RWPE1 (cell line): ENCODE measurements at regions not wholly inside any gene's neighbourhood (a gene's known extent, or its start where the extent isn't known, plus 50 kb on each side); places are given as distances from the start of the nearest gene placed in this dataset.

ENCODE experiments used
- CTCF ChIA-PET: fragments of 350-600 bp; sonication (Branson Sonifier 250); formaldehyde crosslinking; extraction: SDS; loops from one replicate; lab custom pipeline; 2021; lab: Yijun Ruan, JAX
- POLR2A ChIA-PET: fragments of 400-600 bp; formaldehyde crosslinking; extraction: SDS; loops from one replicate; lab custom pipeline; 2020; ENCODE audit warnings: antibody characterized with exemption; ENCODE audit not compliant: low non-redundant PET; lab: Yijun Ruan, JAX
- DNase-seq: peaks from one replicate; pipeline ENCODE4 v3.0.0; 2012; ENCODE audit warnings: low spot score
- H3K27ac ChIP-seq: fragments of 450-650 bp; 2 replicates; pipeline ENCODE4 v1.5.1; 2017
- TF ChIP-seq, protein P1 (sequence below): fragments of 450-650 bp; conservative IDR thresholded peaks from 2 replicates; pipeline ENCODE4 v1.5.1; 2017; ENCODE audit warnings: low read depth, mild to moderate bottlenecking

DNA sequence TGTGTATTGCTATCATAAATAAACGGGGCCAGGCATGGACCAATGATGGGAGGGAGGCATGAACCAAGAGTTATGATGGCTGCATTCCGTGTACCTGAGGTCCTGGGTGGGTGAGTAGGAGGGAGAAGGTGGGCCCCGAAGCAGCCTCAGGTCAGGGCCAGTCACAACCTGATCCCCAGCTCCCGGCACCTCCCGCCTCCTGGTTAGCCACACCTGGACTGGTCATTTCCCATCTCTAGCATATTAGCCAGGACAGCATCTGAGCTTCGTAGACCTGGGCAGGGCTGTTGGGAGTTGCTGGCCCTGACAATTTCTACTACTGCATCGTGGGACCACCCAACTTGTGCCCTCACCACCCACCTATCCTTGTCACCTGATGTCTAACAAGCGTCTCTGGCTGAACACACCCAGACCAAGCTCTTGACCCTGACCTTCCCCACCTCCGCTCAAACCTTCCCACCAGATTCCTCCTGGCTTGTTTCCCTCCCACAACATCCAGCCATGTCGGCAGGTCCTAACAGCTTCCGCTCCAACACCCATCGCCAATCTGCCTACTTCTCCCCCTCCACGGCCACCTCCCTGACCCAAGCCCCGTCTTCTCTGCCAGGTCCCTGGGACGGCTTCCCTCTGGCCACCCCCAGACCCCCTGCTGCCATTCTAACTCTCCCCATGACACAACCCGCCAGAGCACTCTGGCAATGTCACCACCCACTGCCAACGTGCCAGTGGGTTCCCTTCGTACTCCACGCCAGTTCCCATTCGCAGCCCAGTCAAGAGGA lies 133.8 kb upstream of the IQSEC1 start:
- TF ChIP-seq, protein P1, sequence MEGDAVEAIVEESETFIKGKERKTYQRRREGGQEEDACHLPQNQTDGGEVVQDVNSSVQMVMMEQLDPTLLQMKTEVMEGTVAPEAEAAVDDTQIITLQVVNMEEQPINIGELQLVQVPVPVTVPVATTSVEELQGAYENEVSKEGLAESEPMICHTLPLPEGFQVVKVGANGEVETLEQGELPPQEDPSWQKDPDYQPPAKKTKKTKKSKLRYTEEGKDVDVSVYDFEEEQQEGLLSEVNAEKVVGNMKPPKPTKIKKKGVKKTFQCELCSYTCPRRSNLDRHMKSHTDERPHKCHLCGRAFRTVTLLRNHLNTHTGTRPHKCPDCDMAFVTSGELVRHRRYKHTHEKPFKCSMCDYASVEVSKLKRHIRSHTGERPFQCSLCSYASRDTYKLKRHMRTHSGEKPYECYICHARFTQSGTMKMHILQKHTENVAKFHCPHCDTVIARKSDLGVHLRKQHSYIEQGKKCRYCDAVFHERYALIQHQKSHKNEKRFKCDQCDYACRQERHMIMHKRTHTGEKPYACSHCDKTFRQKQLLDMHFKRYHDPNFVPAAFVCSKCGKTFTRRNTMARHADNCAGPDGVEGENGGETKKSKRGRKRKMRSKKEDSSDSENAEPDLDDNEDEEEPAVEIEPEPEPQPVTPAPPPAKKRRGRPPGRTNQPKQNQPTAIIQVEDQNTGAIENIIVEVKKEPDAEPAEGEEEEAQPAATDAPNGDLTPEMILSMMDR, result no peak
- no peak overlapping the region for H3K27ac ChIP-seq
- POLR2A ChIA-PET, result no interaction called here
- no peak for DNase-seq
- CTCF ChIA-PET, result no interaction called here

DNA sequence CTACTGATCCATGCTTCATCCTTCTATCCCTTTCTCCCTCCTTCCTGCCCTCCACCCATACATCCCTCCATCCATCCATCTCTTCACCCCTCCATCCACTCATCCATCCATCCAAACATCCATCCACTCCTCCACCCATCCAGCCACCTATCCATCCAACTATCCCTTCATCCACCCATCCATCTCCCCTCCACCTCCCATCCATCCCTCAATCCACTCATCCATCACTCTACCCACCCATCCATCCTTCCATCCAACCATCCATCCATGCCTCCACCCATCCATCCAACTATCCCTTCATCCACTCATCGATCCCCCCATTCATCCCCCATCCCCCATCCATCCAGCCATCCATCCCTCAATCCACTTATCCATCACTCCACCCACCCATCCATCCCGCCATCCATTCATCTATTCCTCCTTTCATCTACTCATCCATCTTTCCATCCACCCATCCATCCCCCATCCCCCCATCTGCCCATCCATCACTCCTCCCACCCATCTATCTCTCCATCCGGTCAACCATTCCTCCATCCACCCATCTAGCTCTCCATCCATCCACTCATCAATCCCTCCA lies 132.4 kb upstream of the IQSEC1 start:
- POLR2A ChIA-PET, result no interaction called here

DNA sequence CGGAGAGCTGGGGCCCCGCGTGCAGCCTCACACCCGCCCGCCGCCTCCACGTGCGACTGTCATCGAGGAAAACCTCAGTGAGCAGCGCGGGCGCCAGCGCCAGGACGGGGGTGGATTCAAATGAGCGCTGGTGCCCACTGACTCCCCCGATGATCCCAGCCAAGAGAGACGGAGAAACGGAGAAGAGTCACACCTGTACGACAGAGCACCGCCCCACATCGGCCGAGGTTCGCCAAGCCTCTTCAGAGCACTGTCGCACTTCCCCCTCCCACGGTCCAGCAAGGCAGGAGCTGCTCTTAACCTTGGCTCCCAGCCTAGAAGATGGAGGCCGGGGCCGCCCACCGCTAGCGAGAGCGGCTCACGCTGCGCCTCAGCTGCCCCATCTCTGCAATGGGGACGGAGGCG lies 130.9 kb upstream of the IQSEC1 start:
- no peak overlapping the region for H3K27ac ChIP-seq
- DNase-seq, result no peak
- TF ChIP-seq, protein P1, result no peak
- CTCF ChIA-PET, result interaction anchor here (0.6 to 0.7 kb wide), 3 partner anchors 72 to 342 kb away, joined by 3 read pairs; no protein-coding TSS in a partner anchor
- POLR2A ChIA-PET, result no interaction called here

More for the DNA sequence above, 132.4 kb upstream of the IQSEC1 start:
- TF ChIP-seq, protein P1, result no peak
- CTCF ChIA-PET, result no interaction called here
- DNase-seq, result no peak
- H3K27ac ChIP-seq, result no peak overlapping the region

GRCh38 chr3:13203398-13204176 lies 130.4 kb upstream of the IQSEC1 start:
- CTCF ChIA-PET, result interaction anchor here (0.6 to 0.7 kb wide), 3 partner anchors 72 to 343 kb away, joined by 3 read pairs; no protein-coding TSS in a partner anchor
- TF ChIP-seq, protein P1, result no peak
- POLR2A ChIA-PET, result no interaction called here
- DNase-seq, result no peak
- no peak overlapping the region for H3K27ac ChIP-seq

- POLR2A ChIA-PET, result no interaction called here
Measured at GRCh38 chr3:13202744-13203397, 129.6 kb upstream of the IQSEC1 start.

More at GRCh38 chr3:13202744-13203397, 129.6 kb upstream of the IQSEC1 start:
- TF ChIP-seq, protein P1, result no peak
- no peak for DNase-seq
- H3K27ac ChIP-seq, result no peak overlapping the region
- CTCF ChIA-PET, result no interaction called here
